GM21529 (cell line): ENCODE measurements at regions not wholly inside any gene's neighbourhood (a gene's known extent, or its start where the extent isn't known, plus 50 kb on each side); places are given as distances from the start of the nearest gene placed in this dataset.

Source experiments
- ATAC-seq: cut with Tn5 transposase; IDR thresholded peaks from one replicate; pipeline ENCODE4 v1.9.1; 2021; ENCODE audit not compliant: unreplicated experiment

DNA sequence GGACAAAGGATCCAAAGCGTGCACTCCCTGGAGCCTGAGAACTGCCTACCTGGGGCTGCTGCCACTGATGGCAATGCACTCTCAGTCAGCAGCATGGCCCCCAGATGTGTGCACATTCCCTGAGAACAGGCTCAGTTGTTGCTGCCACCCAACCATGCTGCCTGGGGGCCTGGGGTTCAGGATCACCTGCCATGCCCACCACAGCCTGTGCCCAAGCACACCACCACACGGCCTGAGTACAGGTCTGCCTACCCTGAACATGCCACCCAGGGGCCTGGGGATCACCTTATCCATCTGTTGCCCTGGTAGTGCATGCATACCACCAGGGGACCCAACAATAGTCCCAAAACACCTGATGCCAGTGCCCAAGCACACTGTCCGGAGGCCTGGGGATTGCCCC lies 1174.5 kb downstream of the SORCS1 start:
- no peak for ATAC-seq

DNA sequence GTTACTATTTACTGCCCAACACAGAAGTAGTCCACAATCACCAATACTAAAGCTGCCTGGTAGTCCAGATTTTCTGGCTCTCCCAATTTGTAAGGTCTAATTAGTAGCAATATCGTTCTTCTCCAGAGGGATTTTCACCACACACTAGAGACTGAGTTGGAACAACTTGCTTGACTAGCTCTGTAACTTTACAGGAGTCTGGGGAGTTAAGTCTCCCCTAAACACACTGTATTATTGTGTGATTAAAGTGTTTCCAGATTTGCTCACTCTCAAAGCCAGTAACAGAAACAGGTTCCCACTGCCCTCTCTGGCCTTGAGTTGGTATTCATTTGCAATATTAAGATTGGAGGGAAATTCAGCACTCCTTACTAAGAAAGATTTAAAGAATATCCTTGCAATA lies 1175.7 kb downstream of the SORCS1 start:
- ATAC-seq: no peak

DNA sequence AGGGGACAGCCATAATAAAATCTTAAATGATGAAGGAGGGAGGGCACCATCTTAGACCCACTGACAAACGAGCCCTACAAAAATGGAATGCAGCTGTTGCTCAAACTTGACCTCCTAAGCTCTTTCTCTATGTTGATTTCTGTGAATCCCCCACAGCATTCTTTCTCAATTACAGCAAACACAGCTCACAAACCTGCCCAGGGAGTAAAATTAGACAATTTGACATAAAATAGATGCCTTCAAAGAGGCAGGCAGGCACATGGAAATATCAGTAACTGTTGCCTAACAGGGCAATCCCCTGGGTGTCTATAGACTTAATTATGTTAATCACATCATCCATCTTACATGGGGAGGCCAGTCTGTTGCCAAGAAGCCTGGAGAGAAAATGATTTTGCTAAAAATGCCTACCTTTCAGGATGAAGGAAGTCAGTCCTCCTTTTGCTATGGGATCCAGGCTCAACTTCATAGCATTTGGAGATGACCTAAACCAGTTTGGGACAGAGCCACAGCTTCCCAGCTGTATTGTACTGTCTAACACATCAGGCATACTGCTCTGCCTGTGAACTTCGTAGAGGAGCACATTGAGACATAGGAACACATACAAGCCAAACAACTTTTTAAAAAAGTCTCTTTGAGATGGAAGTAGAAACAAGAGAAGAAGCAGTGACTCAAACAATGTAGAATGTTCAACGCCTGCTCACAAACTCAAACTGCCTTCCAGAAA lies 1177.4 kb downstream of the SORCS1 start:
- ATAC-seq: no peak

DNA sequence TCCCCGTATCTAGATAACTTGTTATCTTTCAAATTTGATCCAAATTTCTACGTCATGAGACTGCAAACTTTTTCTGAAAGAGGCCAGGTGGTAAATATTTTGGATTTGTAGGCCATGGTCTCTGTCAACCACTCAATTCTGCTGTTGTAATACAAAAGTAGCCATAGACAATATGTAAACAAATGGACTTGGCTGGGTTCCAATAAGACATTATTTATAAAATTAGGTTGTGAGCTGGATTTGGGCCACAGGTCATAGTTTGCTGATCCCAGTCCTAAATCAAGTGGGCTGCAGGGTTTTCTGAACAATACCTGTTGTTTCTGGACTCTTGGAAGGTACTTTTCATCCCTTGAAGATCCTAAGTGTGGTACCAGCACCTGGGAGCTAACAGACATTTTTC lies 1178.0 kb downstream of the SORCS1 start:
- no peak for ATAC-seq

DNA sequence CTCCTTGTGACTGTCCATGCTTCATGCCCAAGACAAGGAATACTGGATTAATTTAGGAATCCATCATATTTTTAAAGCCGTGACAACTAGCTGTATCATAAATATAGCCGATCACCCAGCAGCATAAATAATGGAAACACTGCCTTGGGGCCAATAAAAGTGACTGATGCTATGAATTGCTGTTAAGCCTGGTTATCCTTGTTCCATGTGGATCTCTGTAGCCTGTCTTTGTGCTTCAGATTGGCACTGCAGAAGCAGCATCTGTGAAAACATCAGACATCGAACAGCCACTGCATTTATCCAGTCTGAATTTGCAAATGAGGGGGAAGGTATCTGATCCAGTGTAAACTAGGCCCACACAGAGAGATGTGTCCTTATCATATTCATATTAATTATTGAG lies 1181.8 kb downstream of the SORCS1 start:
- no peak for ATAC-seq

DNA sequence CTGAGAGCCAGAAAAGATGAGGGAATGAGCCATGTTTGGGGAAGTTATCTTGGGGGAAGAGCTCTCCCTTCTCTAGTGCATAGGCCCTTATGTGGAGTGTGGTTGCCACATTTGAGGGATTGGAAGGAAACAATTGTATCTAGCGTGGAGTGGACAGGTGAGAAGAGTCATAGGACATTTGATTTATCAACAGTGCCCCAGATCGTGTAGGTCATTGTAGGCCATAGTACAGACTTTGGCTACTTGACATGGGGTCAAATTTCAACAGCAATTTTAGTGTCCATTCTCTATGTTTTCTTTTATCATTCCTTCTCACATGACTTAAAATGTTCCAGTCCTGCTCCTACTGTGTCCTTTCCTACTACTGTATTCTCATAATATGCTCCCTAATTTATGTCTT lies 1182.8 kb downstream of the SORCS1 start:
- no peak for ATAC-seq

DNA sequence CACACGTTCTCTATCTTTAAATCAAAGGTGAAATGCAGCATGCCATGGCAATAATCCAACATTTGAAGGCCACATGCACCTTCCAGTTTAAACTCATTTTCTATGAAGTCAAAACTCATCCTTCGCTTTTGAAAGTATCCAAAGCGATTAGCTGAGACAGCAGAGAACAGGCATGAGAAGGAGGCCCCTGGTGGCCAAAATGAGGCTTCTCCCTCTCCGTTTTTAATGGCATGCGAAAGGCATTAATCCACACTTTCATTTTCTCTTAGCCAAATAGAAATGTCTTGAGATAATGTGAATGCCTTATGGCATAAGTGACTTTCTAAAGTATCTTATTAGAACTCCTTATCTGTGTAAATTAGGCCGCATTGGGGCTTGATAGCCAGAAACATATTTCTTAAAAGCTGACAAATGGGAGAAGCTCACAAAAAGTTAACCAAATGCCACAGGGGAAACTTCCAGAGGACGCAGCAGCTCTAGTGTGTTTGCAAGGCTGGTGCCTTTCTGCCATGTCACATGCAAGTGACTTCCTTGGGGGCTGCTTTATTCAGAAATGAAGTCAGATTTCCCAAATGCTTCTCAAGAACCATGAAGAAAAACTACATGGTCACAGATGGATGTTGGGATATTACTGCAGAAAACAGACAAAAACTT lies 1189.6 kb downstream of the SORCS1 start:
- ATAC-seq: no peak

DNA sequence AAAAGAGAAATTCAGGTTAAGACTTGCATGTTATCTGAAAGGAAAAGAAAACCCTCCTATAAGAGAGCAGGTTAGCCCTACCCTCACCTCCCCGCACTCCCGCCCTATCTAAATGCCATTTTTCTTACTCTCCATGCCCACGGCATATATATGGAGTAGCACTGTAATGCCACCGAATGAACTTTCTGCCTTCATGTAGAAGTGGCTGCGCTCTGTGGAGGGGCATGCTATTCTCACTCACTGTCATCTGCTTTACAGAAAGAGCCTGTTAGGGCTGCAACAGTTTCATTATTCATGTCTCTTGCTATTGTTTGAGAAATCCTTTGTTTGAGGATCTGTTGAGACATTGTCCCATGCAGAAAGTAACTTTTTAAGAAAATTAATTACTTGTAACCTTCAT lies 1190.6 kb downstream of the SORCS1 start:
- ATAC-seq: no peak

DNA sequence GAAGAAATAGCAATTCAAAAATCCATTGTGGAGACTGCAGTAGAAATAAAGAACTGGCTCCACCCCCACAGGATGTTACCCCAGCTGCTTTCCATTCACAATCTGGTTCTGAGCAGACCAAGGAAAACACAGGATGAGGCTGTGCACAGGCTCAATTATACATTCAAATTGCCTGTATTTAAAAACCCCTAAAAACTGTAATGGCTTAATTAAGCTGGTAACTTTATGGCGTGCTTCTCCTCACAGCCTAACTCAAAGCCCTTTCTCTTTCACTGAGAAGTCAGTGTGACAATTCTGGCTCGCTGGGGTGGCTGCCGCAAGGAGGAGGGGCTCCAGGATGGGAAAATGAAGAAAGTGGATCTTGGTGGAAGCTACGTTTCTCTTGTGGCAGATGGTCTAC lies 1191.1 kb downstream of the SORCS1 start:
- no peak for ATAC-seq

DNA sequence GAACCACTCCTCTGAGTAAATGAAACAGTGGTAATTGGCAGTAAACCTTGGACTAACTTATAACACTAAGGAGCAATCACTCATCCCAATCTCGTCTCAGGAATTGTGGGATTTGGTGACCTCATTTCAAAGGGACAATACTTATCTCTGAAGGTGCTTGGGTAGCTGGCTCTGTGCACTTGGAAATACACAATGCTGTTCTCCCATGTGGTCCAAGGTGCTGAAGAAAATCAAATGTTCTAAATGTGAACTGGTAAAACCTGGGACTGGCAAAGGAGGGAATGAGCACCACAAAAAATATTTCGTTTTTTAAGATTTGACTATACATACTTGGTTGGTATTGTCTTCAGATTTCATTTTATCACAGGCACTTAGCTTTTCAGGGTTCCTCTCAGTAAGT lies 1193.0 kb downstream of the SORCS1 start:
- ATAC-seq: no peak

DNA sequence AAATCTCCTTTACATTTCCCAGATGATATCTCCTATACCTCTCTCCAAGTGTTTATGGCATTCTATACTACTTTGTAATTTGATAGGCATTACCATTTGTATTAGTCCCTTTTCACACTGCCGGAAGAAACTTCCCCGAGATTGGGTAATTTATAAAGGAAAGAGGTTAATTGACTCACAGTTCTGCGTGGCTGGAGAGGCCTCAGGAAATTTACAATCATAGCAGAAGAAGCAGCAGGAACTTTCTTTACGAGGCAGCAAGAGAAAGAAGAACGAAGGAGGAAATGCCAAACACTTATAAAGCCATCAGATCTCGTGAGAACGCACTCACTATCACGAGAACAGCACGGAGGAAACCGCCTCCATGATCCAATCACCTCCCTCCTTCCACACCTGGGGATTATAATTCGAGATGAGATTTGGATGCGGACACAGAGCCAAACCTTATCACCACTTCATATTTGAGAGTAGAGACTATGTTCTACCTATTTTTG lies 1194.6 kb downstream of the SORCS1 start:
- no peak for ATAC-seq

DNA sequence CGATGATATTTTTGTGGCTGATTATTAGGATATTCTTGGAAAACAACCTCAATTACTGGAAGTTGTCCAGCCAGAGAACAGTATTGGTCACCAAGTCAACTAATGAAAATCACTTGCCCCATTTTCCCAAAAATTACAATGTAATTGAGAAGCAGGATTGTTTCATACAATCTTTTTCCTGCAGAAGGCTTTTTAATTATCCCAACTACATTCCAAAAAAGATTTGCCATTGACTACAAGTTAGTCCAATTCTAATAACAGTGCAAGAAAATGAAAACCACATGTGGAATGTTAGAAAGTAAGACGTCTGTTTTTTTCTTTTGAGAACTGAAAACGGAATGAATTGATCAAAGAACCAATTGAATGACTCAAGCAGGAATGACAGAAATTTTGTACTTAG lies 1195.8 kb downstream of the SORCS1 start:
- no peak for ATAC-seq

DNA sequence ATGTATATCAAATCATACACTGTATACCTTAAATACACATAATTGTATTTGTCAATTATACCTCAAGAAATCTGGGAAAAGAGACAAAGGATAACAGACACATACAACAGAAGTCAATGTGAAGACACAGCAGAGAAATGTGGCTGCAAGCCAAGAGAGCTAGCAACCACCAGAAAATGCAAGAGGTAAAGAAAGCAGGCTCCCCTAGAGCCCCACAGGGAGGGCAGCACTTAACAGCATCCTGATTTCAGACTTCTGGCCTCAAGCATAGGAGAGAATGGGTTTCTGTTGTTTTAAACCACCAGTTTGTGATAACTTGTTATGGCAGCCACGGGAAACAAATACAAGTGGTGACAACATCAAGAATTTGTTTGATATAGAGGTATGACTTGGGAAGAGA lies 1197.2 kb downstream of the SORCS1 start:
- ATAC-seq: no peak

DNA sequence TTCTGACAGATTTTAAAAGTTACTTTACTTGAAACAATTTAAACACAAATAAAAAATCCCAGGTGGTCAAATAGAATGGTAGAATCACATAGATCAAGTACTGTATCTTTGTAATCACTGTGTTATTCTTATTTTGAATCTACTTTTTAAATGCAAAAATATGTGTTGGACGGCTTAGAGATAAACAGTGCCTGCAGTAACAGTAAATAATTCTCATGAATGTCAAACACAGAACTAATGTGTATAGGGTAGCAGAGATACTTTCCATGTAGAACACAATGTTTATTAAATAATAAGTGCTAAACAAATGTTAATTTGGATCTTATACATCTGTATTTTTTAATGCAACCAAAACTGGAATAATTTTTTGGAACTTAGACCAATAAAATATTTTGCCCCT lies 1199.4 kb downstream of the SORCS1 start:
- no peak for ATAC-seq

DNA sequence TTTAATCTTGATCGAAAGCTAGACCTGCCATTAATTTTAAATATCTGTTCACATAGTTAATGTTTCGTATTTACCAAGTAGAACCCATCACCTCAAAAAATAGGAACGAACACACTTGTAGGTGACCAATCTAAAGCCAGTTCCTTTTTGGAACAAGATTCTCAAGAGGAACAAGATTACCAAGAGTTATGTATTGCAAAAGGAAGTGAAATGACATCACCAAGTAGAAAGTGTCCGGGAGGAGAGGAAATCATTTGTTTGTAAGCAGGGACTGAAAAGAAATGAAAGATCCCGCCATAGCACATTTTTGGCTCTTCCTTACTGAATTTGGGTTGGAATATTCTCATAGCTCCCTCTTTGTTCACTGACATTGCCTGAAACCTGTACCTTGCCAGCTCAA lies 1200.5 kb downstream of the SORCS1 start:
- ATAC-seq: no peak

DNA sequence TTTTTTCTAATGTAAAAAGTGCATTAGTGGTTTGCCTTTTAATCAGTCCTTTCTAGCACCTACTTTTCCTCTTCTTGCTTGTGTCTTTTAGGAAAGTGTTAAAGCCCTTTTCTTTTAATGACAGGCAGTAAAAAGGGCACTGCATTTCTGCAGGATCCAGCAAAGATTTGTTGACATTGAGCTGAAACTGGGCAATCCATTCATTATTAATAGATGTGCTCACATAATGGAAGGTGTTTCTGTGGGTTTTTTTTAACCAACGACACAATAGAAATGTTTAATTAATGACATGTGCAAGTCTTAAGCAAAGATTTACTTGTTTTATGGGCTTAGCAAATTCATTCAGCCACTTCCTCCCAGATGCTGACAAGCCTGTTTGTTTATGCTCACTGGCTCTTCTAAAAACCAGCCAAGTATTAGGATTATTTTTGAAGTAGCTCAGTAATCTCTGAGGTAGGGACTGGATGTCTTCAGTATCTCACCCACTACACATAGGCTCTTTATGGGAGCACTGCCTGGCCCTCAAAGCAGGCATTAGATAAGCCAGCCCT lies 1201.1 kb downstream of the SORCS1 start:
- no peak for ATAC-seq

DNA sequence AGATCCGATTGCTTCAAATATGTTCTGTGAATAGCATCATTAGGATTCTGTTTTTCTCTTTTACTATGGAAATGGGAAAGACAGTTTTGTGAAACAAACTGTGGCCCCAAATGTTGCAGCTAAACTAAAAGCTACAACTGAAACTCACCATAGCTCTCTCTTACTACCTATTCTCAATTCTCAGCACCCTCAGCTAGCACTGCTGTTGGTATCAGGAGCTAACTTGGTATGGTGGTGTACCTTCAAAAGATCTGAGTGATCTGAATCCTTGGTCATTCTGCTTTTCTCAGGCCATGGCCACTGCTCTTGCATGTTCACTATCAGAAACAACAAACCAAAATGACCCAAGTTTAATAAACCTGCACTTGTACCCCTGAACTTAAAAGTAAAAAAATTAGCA lies 1208.0 kb downstream of the SORCS1 start:
- ATAC-seq: no peak

DNA sequence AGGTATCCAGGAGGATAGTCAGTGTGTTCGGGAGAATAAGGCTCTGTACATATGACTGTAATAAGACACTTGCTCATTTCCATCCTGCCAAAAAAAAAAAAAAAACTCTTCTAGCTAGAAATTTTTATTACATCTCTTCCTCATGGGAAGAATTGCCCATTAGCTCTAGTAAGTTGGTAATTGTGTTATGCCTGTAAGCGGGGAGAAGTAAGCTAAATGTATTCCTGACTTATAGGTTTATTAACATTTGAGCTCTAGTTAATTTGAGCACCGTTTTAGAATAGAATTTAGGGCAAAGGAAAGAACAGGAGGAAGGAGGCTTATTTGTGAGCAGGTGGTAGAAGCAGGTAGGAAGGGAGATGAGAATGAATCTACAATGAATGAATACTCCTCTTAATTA lies 1210.6 kb downstream of the SORCS1 start:
- ATAC-seq: no peak

DNA sequence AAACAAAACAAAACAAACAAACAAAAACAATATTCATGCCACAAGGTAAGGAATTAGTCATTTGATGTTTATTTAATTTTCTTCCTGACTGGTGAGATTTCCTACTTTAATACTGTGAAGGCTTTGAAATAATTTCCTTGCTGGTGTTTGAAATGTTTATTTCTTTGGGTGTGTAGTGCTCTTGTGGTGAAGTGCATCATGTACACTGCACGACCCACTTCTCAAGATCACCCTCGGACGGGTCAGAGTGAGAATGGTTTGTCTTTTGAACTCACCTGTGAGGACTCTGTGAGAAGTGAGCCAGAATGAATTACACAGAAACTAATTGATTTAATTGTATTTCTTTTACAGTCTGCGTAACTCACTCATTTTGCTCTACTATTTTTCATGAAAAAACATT lies 1211.5 kb downstream of the SORCS1 start:
- no peak for ATAC-seq

DNA sequence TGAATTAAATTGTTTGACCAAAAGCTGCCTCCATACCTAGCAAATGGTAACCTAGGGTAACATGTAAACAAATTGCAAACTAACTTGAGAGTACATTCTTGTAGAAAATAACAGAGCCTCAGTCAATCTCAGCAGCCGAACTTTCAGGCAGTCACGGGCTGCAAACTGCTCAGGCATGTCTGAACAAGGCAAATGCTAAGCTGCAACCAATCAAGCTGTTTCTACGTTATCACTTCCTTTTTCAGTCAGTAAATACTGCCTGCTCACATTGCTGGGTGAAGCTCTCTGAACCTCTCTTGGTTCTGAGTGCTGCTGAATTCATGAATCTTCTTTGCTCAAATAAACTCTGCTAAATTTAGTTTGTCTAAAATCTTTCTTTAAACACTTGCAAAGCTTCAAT lies 1212.4 kb downstream of the SORCS1 start:
- ATAC-seq: peak; percentile 92

DNA sequence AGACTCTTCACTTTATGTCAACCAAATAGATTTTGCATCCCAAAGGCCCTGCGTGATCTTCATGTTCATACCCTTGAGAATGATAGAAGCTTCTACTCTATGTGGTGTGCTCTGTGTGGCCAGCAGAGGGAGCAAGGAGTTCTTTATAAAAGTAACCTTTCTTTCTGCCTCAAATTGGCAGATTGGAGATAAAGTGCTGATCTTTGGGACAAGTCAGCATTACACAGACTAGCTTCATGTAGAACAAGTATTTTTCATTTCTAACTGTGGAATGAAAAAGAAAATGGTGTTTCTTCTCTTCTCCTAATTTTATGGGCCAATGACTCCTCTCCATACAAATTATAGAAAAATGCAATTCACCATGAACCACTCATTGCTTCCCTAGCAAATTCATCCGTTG lies 1214.1 kb downstream of the SORCS1 start:
- peak; percentile 58 for ATAC-seq

DNA sequence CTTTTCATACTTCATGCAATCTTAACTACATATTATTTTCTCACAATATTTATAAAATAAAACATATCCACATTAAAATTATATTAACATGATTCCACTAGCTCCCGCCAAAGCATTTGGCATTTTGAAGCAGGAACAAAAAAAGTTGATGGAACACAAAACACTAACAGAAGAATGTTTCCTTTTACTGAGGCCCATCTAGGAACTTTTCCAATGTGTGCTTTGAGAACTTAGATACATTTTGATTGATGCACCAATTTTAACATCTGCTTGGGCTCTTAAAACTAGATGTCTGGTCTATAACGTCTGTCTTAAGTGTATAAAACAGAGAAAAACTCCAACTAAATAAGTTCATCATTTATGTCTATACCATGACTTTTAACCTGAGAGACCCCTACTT lies 1214.8 kb downstream of the SORCS1 start:
- no peak for ATAC-seq
